Heart left ventricle (tissue), 13 donors: ENCODE measurements at regions not wholly inside any gene's neighbourhood (a gene's known extent, or its start where the extent isn't known, plus 50 kb on each side); places are given as distances from the start of the nearest gene placed in this dataset.

Source experiments
- POLR2A ChIP-seq, 2 donors: fragments of 450-650 bp; IDR thresholded peaks; one replicate each; pipeline ENCODE4 v1.6.1; 2017; ENCODE audit warnings: antibody characterized with exemption in 2 of 2, mild to moderate bottlenecking in 2 of 2, moderate library complexity in 2 of 2
- TF ChIP-seq, protein P1 (sequence below), 12 donors: fragments of 200-600 bp; sonication (generic) in 4 of 12; IDR thresholded peaks; one replicate each; pipeline versions ENCODE4 v1.5.0 to v1.8.0; 2018 to 2022; ENCODE audit warnings: antibody characterized with exemption in 12 of 12, mild to moderate bottlenecking in 5 of 12
- donor health status: ischemic (EF 13 %, LVEDD 7.1; RV severe dilation, severe dysfunction).
- donor health status: DM: no; HTN: yes; CAD: no.
- donor health status: DM: no; HTN: no; CAD: no.
- donor health status: ischemic (EF 25% LVEDD 6.9; RV normal size, moderate dysfunction).
- donor health status: ischemic (EF 25% LVEDD 5.7; RV mildly dilated, moderate dysfunction).
- donor health status: ischemic (EF 35%, LVEDD 5.7; RV mildly dilated, moderate dysfunction).
- donor health status: nonischemic (EF 11% LVEDD 7.7; RV severe dilation, severe dysfunction).
- donor health status: DM: yes; HTN: yes; CAD: no.
- donor health status: PGD.
- donor health status: ischemic (EF 29% LVEDD 5.4; RV normal size, mild dysfunction).
- donor health status: nonischemic (EF 23%, LVEDD 6.1; RV moderate dilation, normal function).

DNA sequence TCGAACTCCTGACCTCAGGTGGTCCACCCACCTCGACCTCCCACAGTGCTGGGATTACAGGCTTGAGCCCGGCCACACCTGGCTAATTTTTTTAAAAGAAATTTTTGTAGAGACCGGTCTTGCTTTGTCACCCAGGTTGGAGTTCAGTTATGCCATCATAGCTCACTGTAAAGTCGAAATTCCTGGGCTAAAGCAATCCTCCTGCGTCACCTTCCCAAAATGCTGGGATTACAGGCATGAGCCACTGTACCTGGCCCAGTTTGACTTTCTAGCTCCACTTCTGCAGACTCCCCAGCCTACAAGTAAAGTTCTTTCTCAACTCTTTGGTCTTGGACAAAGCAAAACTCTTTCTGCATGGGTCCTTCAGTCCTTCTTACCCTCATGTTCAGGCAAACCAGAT lies 214.1 kb downstream of the SKIDA1 start:
- TF ChIP-seq, protein P1, sequence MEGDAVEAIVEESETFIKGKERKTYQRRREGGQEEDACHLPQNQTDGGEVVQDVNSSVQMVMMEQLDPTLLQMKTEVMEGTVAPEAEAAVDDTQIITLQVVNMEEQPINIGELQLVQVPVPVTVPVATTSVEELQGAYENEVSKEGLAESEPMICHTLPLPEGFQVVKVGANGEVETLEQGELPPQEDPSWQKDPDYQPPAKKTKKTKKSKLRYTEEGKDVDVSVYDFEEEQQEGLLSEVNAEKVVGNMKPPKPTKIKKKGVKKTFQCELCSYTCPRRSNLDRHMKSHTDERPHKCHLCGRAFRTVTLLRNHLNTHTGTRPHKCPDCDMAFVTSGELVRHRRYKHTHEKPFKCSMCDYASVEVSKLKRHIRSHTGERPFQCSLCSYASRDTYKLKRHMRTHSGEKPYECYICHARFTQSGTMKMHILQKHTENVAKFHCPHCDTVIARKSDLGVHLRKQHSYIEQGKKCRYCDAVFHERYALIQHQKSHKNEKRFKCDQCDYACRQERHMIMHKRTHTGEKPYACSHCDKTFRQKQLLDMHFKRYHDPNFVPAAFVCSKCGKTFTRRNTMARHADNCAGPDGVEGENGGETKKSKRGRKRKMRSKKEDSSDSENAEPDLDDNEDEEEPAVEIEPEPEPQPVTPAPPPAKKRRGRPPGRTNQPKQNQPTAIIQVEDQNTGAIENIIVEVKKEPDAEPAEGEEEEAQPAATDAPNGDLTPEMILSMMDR (IDR thresholded peaks at IDR 0.05), result no peak
- no peak for TF ChIP-seq POLR2A (IDR thresholded peaks at IDR 0.05)
